ENCODE measurements at regions not wholly inside any gene's neighbourhood (a gene's known extent, or its start where the extent isn't known, plus 50 kb on each side); places are given as distances from the start of the nearest gene placed in this dataset.
"Not testable (repeated sequence)": the region's sequence is repeated elsewhere in the genome, so short reads cannot be mapped to it uniquely, and the experiment has no call there.

DNA sequence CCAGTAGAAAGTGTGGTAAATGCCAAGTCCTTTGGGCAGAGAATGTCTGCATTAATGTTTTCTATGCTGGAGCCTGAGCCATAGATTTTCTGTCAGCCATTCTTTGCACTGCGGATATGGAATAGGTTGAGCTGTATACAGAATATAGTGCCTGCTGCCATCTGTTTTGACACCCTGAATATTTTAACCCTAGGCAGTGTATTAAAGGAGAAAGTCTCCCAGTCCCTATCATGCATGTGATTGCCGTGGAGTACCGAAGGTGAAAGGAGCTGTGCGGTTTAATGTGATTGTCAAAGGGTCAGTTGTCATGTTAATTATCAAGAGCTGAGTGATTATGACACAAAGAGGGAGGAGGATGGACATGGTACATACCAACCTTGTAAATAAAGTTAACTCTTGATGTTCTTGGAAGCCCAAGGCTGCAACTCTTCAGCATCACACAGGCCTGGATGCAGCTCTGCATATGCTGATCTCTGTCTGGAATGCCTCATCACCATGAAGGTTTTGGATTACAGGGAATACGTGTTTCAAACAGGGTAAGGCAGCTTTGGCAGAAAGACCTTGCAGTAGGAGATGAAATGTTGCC is 247.1 kb upstream of the ELAVL2 start:
- no peak for DNase-seq (ENCODE audit: low read depth, low spot score)

DNA sequence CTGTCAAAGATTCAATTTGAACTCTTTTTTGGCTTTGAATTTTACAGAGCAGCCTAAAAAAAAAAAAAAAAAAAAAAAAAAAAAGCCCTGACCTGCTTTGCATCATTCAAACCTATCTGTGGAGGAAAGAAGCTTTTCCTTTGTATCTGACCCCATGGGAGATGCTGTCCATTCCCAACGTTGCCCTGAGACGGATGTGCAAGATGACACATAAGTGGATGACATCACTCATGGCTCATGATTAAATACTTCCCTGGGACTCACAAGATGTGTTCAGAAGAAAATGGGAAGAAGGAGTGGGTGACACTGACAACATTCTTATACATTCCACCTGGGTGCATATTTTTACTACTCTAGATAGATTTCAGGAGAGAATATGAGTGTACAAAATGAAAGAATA is 245.7 kb upstream of the ELAVL2 start:
- DNase-seq (ENCODE audit: low read depth, low spot score): no peak

DNA sequence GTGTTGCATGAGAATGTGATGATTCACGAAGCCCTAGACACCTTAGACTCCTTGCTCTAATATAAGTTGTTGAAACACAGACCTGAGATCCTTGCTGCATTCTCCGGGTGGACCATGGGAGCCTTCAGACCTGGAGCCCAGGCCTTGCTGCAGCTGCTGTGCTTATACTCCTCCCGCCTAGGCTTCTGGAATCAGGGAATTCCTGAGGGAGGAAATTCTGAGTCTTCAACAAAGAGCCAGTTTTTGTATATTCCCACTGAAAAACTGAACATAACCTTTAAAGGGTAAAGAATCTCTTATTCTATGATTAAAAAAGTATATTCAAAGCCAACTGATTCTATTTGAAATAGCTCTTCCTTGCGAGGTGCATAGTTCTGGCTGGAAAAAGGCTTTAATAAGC is 245.1 kb upstream of the ELAVL2 start:
- DNase-seq (ENCODE audit: low read depth, low spot score): no peak

DNA sequence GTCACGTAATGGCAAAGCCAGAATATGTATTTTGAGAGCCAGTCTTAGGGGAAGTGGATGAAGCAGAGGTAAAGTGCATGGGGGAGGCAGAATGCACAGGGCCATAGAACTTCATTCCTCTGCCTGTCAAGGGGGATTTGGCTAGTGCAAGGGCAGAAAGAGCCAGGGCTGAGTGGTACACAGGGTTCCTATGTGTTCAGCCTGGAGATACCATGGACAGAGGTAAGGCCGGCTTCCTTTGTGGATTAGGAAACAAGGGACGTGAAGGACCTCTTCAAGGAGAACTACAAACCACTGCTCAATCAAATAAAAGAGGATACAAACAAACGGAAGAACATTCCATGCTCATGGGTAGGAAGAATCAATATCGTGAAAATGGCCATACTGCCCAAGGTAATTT is 241.1 kb upstream of the ELAVL2 start:
- not testable (repeated sequence) for DNase-seq (ENCODE audit: low read depth, low spot score)

DNA sequence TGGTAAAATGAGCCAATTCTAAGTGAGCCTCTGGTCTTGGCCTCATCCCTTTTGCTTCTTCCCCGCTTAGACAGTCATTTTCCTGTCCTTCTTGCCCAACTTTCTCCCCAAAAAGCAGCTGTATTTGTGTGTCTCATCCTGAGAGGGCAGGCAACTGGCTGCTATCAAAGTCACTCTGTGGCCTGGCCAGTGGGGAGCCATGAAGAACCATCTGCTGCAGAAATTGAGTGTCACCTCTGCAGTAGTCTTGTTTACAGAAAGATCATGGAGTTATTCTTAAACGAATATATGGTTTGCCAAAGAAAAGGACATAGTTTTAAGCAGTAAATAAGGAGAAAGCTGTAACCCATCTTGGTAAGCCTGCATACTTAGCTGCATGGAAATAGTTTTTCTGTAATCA is 233.6 kb upstream of the ELAVL2 start:
- DNase-seq (ENCODE audit: low read depth, low spot score): no peak

DNA sequence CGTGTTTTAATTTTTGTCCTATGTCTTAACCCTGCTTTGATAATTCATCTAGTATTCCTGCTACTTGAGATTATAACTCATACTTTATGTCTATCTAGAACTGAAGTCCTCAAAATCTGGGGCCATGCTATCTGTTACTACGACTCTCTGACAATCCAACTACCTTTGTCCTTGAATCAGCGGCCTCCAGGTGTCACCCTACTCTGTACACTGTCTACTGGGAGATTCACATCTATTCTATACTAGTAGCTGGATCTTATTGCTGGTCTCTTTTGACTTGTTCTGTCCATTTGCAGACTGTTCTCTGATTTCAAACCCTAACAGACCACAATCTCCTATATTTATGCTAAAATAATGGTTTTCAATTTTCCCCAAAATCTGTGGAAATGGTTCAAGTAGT is 225.5 kb upstream of the ELAVL2 start:
- no peak for DNase-seq (ENCODE audit: low read depth, low spot score)

DNA sequence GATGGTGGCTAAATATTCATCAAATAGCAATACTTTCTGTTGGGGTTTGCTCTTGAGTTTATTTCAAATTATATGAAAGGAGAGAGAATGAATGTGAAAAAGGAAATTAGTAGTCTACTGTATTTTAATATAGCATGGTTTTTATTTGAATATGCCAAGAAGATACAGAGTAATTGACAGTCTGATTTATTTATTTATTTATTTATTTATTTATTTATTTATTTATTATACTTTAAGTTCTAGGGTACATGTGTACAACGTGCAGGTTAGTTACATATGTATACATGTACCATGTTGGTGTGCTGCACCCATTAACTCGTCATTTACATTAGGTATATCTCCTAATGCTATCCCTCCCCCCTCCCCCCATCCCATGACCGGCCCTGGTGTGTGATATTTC is 224.2 kb upstream of the ELAVL2 start:
- not testable (repeated sequence) for DNase-seq (ENCODE audit: low read depth, low spot score)

DNA sequence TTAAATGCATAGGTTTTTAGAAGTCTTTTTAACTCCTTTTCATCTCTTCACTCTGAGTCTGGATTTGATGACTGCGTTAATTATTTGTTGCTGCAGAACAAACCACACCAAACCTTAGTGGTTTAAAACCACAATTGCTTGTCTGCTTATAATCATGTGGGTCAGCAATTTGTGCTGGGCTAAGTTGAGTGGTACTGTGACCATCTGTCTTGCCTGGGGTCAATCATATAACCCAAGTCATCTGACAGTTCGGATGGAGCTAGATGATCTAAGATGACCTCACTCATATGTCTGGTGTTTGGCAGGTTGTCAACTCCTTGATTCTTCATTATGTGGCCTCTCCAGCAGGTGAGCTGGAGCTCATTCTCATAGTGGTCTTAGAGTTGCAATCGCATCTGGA is 219.1 kb upstream of the ELAVL2 start:
- no peak for DNase-seq (ENCODE audit: low read depth, low spot score)

DNA sequence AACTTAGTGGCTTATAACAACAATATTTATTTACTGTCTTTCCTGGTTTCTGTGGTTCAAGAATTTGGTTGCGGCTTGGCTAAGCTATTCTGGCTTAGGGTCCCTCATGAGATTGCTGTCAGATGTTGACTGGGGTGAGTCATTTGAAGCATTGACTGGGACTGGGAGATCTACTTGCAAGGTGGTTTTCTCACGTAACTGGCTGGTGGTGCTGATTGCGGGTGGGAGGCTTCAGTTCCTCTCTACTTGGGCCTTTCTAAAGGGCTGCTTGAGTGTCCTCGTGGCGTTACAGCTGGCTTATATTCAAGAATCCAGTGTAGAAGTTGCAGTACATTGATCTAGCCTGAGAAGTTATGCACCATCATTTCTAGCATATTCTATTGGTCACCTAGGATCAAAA is 218.5 kb upstream of the ELAVL2 start:
- no peak for DNase-seq (ENCODE audit: low read depth, low spot score)

DNA sequence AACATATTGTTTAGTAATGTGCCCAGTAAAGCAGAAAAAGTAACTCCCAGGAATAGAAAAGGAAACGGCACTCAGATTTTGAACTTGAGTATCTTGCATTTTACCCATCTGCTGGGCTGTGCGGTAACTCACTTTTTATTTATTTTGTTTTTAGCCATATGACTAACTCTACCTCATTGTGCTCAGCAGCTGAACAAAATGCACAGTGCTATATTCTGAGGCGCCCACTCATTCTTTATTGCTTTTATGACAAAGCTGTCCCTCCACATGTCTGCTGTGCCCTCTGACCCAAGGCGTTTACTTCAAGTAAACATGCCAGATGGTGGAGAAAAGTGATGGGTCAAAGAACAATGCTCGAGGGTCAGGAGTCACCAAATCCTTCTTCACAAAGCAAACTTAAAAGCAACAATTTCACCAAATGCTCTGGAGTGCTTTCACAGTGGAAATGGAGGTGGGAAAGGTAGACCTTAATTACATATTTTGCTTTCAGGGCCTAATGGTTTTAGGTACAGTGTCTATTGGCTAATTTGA is 215.2 kb upstream of the ELAVL2 start:
- DNase-seq (ENCODE audit: low read depth, low spot score): no peak

DNA sequence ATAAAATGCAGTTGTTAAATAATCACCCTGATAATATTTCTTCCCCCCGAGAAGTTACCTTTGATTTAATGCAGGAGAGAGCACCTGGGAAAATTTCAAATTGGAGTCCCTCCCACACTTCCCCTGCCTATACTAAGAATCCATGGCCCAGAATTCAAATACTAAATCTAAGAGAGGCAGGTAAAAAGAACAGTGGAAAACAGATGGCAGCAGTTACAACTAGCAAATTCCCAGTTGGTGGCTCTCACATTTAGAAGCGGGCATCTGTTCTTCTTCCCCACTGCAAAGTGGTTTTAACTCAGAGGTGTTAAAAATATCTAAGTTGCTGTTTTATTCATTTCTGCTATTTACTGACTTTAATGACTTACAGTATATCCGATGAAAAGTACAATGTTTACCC is 210.4 kb upstream of the ELAVL2 start:
- DNase-seq (ENCODE audit: low read depth, low spot score): no peak

DNA sequence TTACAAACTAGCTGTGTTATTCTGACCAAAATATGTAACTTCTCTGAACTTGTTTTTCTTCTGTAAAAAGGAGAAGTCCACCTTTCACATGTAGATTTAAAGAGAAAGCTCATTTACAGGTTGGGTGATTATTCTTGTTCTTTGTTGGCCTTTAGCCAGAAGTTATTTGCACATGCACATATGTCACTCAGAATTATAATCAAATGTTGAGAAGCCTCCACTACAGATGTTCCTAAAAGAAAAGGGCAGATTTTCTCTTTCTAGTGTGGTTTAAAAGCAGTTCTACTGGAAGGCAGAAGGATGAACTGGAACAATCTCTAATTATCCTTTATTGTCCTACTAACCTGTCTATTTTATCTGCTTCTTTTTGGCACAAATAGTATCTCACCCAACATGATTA is 209.8 kb upstream of the ELAVL2 start:
- no peak for DNase-seq (ENCODE audit: low read depth, low spot score)

DNA sequence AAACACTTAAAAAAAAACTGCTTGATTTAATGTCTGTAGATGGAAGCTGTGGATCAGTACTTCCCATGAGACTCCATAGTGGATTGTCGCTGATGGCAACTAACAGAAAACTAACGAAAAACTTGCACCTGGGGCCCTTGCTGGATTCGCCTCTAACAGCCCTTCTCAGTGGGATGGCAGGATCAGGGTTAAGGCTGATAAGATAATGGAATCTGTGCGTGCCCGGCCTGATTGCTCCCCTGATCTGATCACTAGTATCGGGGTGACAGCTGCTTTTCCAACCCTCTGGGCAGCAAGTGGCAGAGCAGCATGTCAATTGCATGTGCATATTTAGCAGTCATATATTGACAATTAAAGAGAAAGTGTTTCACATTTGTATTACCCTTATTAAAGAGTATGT is 185.8 kb upstream of the ELAVL2 start:
- no peak for DNase-seq (ENCODE audit: low read depth, low spot score)

DNA sequence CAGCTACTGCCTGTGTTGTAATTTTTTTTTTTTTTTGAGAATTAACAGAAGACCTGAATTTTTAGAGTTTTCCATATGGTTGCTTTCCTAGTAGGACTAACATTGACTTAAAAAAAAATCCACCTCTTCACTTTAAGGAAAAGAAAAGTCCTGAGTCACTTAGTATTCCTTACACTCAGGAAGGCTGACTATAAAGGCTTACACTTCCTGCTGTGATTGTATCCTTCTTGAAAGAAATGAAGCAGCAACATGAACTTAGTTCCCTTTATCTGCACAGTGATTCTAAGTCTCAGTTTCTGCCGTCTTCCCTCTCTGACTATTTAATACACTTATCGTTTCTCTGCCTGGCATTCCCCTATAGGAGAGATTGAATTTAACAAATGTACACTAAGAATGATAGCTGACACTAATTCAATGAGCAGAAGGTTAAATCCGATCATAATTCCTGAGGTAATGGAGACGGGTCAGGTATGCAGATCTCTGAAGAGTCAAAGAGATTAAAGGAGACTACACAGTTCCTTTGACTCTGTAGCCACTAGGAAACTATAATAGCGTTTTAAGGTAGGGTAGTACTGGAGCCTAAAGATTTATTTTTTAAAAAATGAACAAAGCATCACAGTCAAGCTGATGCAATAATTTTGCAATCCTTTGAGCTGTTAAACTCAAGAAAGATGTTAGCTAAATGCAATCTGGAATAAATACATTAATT is 185.1 kb upstream of the ELAVL2 start:
- no peak for DNase-seq (ENCODE audit: low read depth, low spot score)

DNA sequence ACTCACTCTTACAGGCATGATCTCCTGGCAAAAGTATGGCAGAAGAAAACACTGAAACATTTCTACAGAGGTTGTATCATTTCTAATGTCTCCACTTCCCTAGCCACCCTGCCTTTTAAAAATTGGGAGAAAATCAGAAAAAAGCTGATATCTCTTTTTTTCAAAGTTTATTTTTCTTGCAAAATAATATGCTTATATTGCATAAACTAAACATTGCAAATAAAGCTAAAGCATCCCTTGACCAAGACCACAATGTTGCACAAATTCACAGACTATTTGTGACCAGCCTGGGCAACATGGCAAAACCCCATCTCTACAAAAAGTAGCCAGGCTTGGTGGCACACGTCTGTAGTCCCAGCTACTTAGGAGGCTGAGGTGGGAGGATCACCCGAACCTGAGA is 183.3 kb upstream of the ELAVL2 start:
- DNase-seq (ENCODE audit: low read depth, low spot score): no peak

DNA sequence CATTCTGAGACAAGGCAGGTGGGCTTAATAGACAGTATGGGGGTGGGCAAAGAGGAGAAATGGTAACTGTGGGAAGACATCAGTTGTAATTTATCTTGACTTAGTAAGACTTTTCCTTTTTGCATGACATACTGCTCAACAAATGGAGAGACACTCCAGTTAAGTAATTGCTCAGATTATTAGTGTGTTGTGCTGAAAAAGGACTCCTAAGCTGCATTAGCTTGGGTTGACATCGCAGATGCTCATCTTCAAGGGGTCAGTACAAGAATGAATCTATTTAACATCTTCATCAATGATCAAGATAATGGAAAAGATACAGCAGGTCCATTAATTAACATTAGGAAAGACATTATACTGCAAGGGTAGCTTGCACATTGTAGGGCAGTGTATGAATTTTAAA is 181.1 kb upstream of the ELAVL2 start:
- DNase-seq (ENCODE audit: low read depth, low spot score): no peak

DNA sequence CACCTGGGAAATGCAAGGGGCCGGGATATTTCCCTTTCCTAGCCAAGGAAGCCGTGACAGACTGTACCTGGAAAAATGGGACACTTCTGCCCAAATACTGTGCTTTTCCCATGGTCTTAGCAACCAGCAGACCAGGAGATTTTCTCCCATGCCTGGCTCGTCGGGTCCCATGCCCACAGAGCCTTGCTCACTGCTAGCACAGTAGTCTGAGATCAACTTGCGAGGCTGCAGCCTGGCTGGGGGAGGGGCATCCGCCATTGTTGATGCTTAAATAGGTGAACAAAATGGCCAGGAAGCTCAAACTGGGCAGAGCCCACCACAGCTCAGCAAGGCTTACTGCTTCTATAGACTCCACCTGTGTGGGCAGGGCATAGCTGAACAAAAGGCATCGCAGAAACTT is 165.8 kb upstream of the ELAVL2 start:
- not testable (repeated sequence) for DNase-seq (ENCODE audit: low read depth, low spot score)

DNA sequence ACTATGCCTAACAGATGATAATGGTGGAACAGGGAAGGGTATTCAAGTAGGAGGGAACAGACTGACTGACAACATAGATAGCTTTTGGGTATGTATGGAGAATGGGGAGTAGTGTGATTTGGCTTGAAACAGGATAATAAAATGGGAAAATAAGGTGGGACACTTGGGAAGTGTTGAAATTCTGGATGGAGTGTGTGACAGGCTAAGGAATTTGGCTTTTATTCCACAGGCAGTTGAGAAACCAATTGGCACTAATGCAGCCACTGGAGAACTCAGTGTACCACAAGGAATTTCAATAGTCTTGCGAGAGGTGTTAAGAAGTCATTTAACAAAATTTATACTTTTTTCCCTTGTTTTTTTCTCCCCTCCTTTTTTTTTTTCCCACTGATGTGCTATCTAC is 153.5 kb upstream of the ELAVL2 start:
- no peak for DNase-seq (ENCODE audit: low read depth, low spot score)

DNA sequence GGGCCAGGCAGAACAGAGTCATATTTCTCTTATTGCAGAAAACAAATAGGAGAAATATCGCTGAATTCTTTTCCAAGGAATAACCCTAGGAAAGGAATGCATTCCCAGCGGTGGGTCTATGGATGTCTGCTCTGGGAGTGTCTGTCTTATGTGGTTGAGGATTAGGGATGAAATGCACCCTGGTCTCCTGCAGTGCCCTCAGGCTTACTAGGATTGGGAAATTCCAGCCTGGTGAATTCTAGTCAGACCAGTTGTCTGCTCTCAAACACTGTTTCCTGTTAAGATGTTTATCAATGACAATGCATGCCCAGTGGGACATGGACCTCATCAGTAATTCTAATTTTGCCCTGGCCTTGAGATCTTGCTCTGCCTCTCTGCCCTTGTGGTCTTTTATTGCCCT is 136.1 kb upstream of the ELAVL2 start:
- DNase-seq (ENCODE audit: low read depth, low spot score): peak; percentile 4

DNA sequence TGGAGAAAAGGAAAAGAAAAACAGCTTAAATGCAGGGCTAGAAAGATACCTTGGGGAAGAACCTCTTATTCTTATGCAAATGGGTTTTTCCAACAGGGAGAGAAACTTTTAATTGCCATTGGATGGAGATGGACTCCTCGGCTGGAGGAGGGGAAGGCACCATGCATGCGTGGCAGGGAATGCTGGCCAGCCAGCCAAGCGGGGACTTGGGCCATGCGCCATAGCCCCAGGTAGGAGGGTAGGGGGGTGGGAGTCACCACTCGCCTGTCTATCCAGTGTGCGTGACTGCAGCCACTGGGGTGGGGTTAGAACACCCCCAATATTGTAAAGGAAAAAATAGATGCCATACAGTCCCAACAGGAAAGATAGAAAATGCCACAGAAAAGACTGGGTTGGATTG is 119.9 kb upstream of the ELAVL2 start:
- no peak for DNase-seq (ENCODE audit: low read depth, low spot score)

DNA sequence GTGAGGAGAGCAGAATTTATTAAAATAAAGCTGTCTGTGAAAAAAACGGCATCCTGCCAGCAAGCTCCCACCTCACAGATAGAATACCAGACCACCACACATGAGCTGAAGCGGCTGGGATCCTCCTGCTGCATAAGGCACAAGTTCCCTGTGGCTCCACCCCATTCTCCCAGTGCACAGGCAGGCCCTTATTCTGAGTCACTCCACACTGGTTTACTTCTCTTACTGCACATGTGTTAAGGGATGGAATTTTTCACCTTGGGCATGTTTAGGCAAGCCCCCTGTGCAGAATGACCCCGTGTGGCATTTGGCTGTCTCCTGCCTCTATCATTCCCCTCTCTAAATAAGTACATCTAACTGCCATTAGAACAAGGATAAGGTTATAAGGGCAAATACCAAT is 115.0 kb upstream of the ELAVL2 start:
- no peak for DNase-seq (ENCODE audit: low read depth, low spot score)

DNA sequence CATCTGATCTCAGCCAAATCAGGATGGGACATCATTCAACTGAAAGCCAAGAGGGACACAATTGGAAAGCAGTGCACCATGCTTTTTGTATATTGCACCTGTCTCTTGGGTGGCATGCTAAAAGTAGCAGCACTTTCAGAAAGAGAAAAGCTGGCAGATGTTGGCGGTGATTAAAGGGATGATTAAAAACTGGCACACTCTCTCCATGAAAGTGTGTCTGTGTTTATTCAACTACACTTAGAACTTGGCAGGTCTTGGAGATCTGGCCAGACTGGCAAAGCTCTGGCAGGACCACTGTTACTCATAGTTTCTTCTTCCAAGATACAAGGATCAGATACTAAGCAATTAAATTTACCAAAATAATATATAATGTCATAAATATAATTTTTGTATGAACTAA is 112.9 kb upstream of the ELAVL2 start:
- no peak for DNase-seq (ENCODE audit: low read depth, low spot score)

DNA sequence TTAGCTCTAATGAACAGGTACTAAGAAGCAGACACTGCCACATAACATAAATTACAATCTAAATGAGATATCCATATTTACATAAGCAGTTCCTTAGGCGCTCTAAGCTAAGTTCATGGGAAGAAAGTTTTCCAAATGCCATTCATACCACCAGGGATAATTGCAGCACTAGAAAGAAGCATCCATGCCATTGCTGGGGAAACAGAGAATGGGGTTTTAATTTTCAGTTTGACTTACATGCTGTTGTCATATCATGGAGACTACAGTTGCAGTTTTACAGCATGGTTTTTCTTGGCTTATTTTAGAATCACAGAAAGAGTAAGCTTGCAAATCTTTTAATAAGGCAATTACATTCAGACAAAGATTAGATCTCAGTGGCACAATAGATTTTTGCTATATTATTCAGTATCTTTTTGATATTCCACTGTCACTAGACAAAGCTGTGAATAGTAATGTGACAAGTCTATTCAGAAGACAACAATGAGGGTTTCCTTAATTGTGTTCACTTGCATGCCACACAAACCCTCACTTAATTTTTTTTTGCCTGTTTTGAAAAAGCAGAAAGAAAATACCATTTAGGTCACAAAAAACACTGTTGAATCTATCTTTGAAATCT is 108.4 kb upstream of the ELAVL2 start:
- no peak for DNase-seq (ENCODE audit: low read depth, low spot score)
